ENCODE measurements at regions not wholly inside any gene's neighbourhood (a gene's known extent, or its start where the extent isn't known, plus 50 kb on each side); places are given as distances from the start of the nearest gene placed in this dataset.
"Not testable (repeated sequence)": the region's sequence is repeated elsewhere in the genome, so short reads cannot be mapped to it uniquely, and the experiment has no call there.

- DNase-seq, result no peak
Observed at GRCh38 chr13:99693852-99694611, 192.8 kb downstream of the TM9SF2 start.

GRCh38 chr13:99693351-99693750 is 192.1 kb downstream of the TM9SF2 start:
- DNase-seq, result no peak

GRCh38 chr13:99692854-99693253 is 191.6 kb downstream of the TM9SF2 start:
- no peak for DNase-seq

- no peak for DNase-seq
Observed at GRCh38 chr13:99691552-99691951, 190.3 kb downstream of the TM9SF2 start.

GRCh38 chr13:99690426-99691174 is 189.3 kb downstream of the TM9SF2 start:
- DNase-seq, result no peak

- no peak for DNase-seq
Observed at GRCh38 chr13:99689955-99690354, 188.7 kb downstream of the TM9SF2 start.

GRCh38 chr13:99688776-99689175 is 187.5 kb downstream of the TM9SF2 start:
- no peak for DNase-seq

- no peak for DNase-seq
Observed at GRCh38 chr13:99687723-99688397, 186.6 kb downstream of the TM9SF2 start.

- no peak for DNase-seq
Observed at GRCh38 chr13:99686944-99687411, 185.7 kb downstream of the TM9SF2 start.

- no peak for DNase-seq
Observed at GRCh38 chr13:99686157-99686572, 184.9 kb downstream of the TM9SF2 start.

- DNase-seq, result no peak
Observed at GRCh38 chr13:99681695-99682094, 180.4 kb downstream of the TM9SF2 start.

GRCh38 chr13:99677116-99677951 is 176.1 kb downstream of the TM9SF2 start:
- no peak for DNase-seq

- DNase-seq, result no peak
Observed at GRCh38 chr13:99671746-99672145, 170.5 kb downstream of the TM9SF2 start.

GRCh38 chr13:99669096-99669495 is 167.8 kb downstream of the TM9SF2 start:
- not testable (repeated sequence) for DNase-seq

GRCh38 chr13:99666146-99666805 is 165.0 kb downstream of the TM9SF2 start:
- no peak for DNase-seq

GRCh38 chr13:99665711-99666110 is 164.4 kb downstream of the TM9SF2 start:
- DNase-seq, result no peak

- no peak for DNase-seq
Observed at GRCh38 chr13:99663908-99664307, 162.6 kb downstream of the TM9SF2 start.

- DNase-seq, result no peak
Observed at GRCh38 chr13:99663185-99663825, 162.0 kb downstream of the TM9SF2 start.

- no peak for DNase-seq
Observed at GRCh38 chr13:99662678-99663077, 161.4 kb downstream of the TM9SF2 start.

- no peak for DNase-seq
Observed at GRCh38 chr13:99661791-99662190, 160.5 kb downstream of the TM9SF2 start.

GRCh38 chr13:99659866-99660554 is 158.7 kb downstream of the TM9SF2 start:
- DNase-seq, result no peak

All from NCI-H187 (cell line).